Mammary epithelial cell (primary cell): ENCODE measurements at regions not wholly inside any gene's neighbourhood (a gene's known extent, or its start where the extent isn't known, plus 50 kb on each side); places are given as distances from the start of the nearest gene placed in this dataset.

ENCODE experiments used
- EZH2 ChIP-seq: IDR thresholded peaks from 2 replicates; pipeline ENCODE4 v1.6.1; 2012; ENCODE audit warnings: low read length, inconsistent platforms, borderline replicate concordance
- TF ChIP-seq, protein P1 (sequence below), 2 donors: IDR thresholded peaks in 1 of 2; conservative IDR thresholded peaks in 1 of 2; 2 replicates each; pipeline ENCODE4 v1.5.1; 2011 to 2012; ENCODE audit warnings: inconsistent platforms in 2 of 2, low read length in 2 of 2, mild to moderate bottlenecking in 2 of 2, control low read depth in 1 of 2, low read depth in 1 of 2; ENCODE audit not compliant: insufficient read depth in 1 of 2; ENCODE audit errors: extremely low read depth in 1 of 2

DNA sequence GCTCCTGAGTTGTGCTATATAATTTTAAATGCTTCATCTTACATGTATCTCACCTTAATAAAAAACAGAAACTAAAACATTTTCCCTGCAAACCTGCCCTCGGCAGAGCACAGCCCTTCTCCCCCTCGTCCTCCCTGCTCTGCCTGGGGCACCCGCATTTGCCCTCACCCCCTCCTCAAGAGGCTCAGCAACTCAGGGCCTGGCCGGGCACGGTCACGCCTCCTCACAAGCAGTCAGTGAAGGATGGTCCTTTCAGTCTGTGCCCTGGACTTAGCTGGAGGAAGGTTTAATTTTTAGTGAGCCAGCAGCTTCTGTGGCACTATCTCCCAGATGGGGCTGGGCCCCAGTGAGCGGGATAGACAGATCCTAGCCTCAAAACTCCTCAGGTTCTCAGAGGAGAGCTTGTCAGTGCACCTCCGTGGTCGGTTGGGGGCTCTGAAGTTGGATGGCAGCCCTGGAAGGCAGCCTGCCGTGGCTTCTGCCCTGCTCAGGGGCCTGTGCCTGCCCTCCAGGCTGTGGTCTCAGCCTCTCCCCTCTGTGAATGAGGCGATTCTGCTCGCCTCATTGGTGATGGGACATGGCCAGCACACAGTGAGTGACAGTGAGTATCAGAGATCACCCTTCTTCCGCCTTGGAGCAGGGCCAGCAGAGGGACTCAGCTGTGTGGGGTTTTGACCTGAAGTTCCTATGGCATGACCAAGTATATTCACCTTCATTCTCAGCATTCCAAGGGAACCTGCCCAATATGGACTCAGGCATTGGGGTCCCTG is 56.3 kb upstream of the AFF3 start:
- TF ChIP-seq, protein P1, sequence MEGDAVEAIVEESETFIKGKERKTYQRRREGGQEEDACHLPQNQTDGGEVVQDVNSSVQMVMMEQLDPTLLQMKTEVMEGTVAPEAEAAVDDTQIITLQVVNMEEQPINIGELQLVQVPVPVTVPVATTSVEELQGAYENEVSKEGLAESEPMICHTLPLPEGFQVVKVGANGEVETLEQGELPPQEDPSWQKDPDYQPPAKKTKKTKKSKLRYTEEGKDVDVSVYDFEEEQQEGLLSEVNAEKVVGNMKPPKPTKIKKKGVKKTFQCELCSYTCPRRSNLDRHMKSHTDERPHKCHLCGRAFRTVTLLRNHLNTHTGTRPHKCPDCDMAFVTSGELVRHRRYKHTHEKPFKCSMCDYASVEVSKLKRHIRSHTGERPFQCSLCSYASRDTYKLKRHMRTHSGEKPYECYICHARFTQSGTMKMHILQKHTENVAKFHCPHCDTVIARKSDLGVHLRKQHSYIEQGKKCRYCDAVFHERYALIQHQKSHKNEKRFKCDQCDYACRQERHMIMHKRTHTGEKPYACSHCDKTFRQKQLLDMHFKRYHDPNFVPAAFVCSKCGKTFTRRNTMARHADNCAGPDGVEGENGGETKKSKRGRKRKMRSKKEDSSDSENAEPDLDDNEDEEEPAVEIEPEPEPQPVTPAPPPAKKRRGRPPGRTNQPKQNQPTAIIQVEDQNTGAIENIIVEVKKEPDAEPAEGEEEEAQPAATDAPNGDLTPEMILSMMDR (conservative IDR thresholded peaks at IDR 0.05 in 1 of 2, IDR thresholded peaks at IDR 0.05 in 1 of 2; ENCODE audit: extremely low read depth in 1 of 2, insufficient read depth in 1 of 2, low read depth in 1 of 2, low read length in 2 of 2) = no peak
- no peak for TF ChIP-seq EZH2
